GM12878 (cell line): ENCODE measurements at regions not wholly inside any gene's neighbourhood (a gene's known extent, or its start where the extent isn't known, plus 50 kb on each side); places are given as distances from the start of the nearest gene placed in this dataset.

Experiments used
- ATAC-seq: fragments of 200-7000 bp; cut with Tn5 transposase; 3 replicates; pipeline ENCODE4 v1.9.1; 2020; ENCODE audit warnings: mild to moderate bottlenecking, moderate library complexity
- BruUV-seq: library from RNA; stranded (reverse); fragments of 400-500 nt; replicated peaks from 2 replicates; lab custom pipeline; 2021; lab: Mats Ljungman, UMichigan
- CTCF ChIA-PET: fragments of 300-600 bp; sonication (Branson Sonifier 250); formaldehyde crosslinking; extraction: SDS; loops from one replicate; lab custom pipeline; 2021; ENCODE audit warnings: inconsistent platforms; lab: Yijun Ruan, JAX
- POLR2A ChIA-PET: fragments of 350-600 bp; formaldehyde crosslinking; extraction: SDS; loops from one replicate; lab custom pipeline; 2021; ENCODE audit warnings: inconsistent platforms; lab: Charles Lee
- RAD21 ChIA-PET: fragments of 300-600 bp; sonication (Branson Sonifier 250); formaldehyde crosslinking; loops from one replicate; lab custom pipeline; 2023; ENCODE audit warnings: antibody characterized with exemption; ENCODE audit not compliant: unreplicated experiment; lab: Charles Lee
- SMC1A ChIA-PET: fragments of 300-600 bp; sonication (Branson Sonifier 250); formaldehyde crosslinking; loops from one replicate; lab custom pipeline; 2023; ENCODE audit not compliant: unreplicated experiment, uncharacterized antibody; lab: Charles Lee
- DNase-seq: peaks from one replicate; pipeline ENCODE4 v3.0.0-alpha.2; 2011; ENCODE audit warnings: low read depth, low spot score
- FAIRE-seq: peaks from 3 replicates; lab custom pipeline; 2011; peaks lifted over from hg19 to GRCh38; lab: Jason Lieb, UNC
- H2AFZ ChIP-seq: 2 replicates; pipeline ENCODE4 v1.6.0; 2011; ENCODE audit warnings: low read depth, low read length, control low read depth; ENCODE audit not compliant: control insufficient read depth
- H3K27ac ChIP-seq: 2 replicates; pipeline ENCODE4 v1.5.1; 2011; ENCODE audit warnings: control low read depth; ENCODE audit not compliant: control insufficient read depth, insufficient read depth
- H3K27me3 ChIP-seq, 2 experiments: replicated peaks in 1 of 2; 2 replicates each; pipeline versions ENCODE4 v1.6.0 to v1.6.1; 2011; ENCODE audit warnings: low read length in 1 of 2; ENCODE audit not compliant: control insufficient read depth in 2 of 2, insufficient read depth in 2 of 2
- H3K36me3 ChIP-seq, 2 experiments: 2 replicates each; pipeline ENCODE4 v1.5.1; 2011; ENCODE audit warnings: low read length in 1 of 2; ENCODE audit not compliant: control insufficient read depth in 2 of 2, insufficient read depth in 2 of 2
- H3K4me1 ChIP-seq: 2 replicates; pipeline ENCODE4 v1.6.1; 2011; ENCODE audit warnings: mild to moderate bottlenecking, low read length, moderate library complexity, mixed read lengths; ENCODE audit not compliant: control insufficient read depth, insufficient read depth
- H3K4me2 ChIP-seq: 2 replicates; pipeline ENCODE4 v1.6.0; 2011; ENCODE audit warnings: control low read depth; ENCODE audit not compliant: control insufficient read depth, insufficient read depth
- H3K4me3 ChIP-seq: fragments of 200-600 bp; sonication (generic); 2 replicates; pipeline ENCODE4 v1.5.1; 2016
- H3K79me2 ChIP-seq: 2 replicates; pipeline ENCODE4 v1.6.0; 2011; ENCODE audit warnings: low read length; ENCODE audit not compliant: control insufficient read depth, insufficient read depth
- H3K9ac ChIP-seq: 2 replicates; pipeline ENCODE4 v1.8.0; 2011; ENCODE audit warnings: low read length, control low read depth, mixed read lengths; ENCODE audit not compliant: control insufficient read depth, insufficient read depth
- H3K9me3 ChIP-seq: replicated peaks from 3 replicates; pipeline ENCODE4 v1.5.1; 2011; ENCODE audit warnings: mild to moderate bottlenecking, low read length; ENCODE audit not compliant: control insufficient read depth, insufficient read depth
- H4K20me1 ChIP-seq: 2 replicates; pipeline ENCODE4 v1.6.0; 2011; ENCODE audit not compliant: control insufficient read depth, insufficient read depth
- ATF2 ChIP-seq: IDR thresholded peaks from 2 replicates; pipeline ENCODE4 v1.6.1; 2012; ENCODE audit warnings: low read length, inconsistent platforms
- BCL11A ChIP-seq: IDR thresholded peaks from 2 replicates; pipeline ENCODE4 v1.6.1; 2011; ENCODE audit warnings: low read depth, low read length
- CREM ChIP-seq: IDR thresholded peaks from 2 replicates; pipeline ENCODE4 v1.6.1; 2014; ENCODE audit warnings: antibody characterized with exemption, low read depth
- E2F4 ChIP-seq: IDR thresholded peaks from 2 replicates; pipeline ENCODE4 v1.6.1; 2012; ENCODE audit warnings: low read depth, low read length, improper control_type of control experiment
- ELK1 ChIP-seq: IDR thresholded peaks from 2 replicates; pipeline ENCODE4 v1.6.1; 2012; ENCODE audit warnings: low read depth, low read length, improper control_type of control experiment
- MAX ChIP-seq: IDR thresholded peaks from 2 replicates; pipeline ENCODE4 v1.6.1; 2012; ENCODE audit warnings: low read depth, low read length, improper control_type of control experiment
- MEF2B ChIP-seq: fragments of 450-650 bp; IDR thresholded peaks from 2 replicates; pipeline ENCODE4 v1.6.1; 2018; ENCODE audit warnings: mild to moderate bottlenecking, moderate library complexity; ENCODE audit not compliant: partially characterized antibody, poor library complexity, severe bottlenecking
- MLLT1 ChIP-seq: fragments of 450-650 bp; IDR thresholded peaks from 2 replicates; pipeline ENCODE4 v1.6.1; 2016; ENCODE audit warnings: mild to moderate bottlenecking
- MYC ChIP-seq: IDR thresholded peaks from 2 replicates; pipeline ENCODE4 v1.6.1; 2011; ENCODE audit warnings: mild to moderate bottlenecking, low read length, moderate library complexity, inconsistent platforms; ENCODE audit not compliant: insufficient read depth, insufficient replicate concordance, insufficient read length, severe bottlenecking
- NFYA ChIP-seq: IDR thresholded peaks from 2 replicates; pipeline ENCODE4 v1.6.1; 2011; ENCODE audit warnings: low read depth, mild to moderate bottlenecking, low read length, improper control_type of control experiment, borderline replicate concordance
- NR2F1 ChIP-seq: fragments of 450-650 bp; conservative IDR thresholded peaks from 2 replicates; pipeline ENCODE4 v1.6.1; 2017; ENCODE audit warnings: mild to moderate bottlenecking
- PBX3 ChIP-seq: IDR thresholded peaks from 2 replicates; pipeline ENCODE4 v1.6.1; 2011; ENCODE audit warnings: mild to moderate bottlenecking, low read depth, low read length, moderate library complexity; ENCODE audit not compliant: insufficient replicate concordance
- PML ChIP-seq: IDR thresholded peaks from 2 replicates; pipeline ENCODE4 v1.6.1; 2012; ENCODE audit warnings: low read length, inconsistent platforms
- RAD21 ChIP-seq: IDR thresholded peaks from 2 replicates; pipeline ENCODE4 v1.6.1; 2011; ENCODE audit warnings: mild to moderate bottlenecking, low read depth, low read length, moderate library complexity; ENCODE audit not compliant: insufficient read depth
- RAD51 ChIP-seq: fragments of 450-650 bp; IDR thresholded peaks from 2 replicates; pipeline ENCODE4 v1.6.1; 2016; ENCODE audit warnings: moderate library complexity, mild to moderate bottlenecking, inconsistent platforms
- STAT1 ChIP-seq: fragments of 450-650 bp; conservative IDR thresholded peaks from 2 replicates; pipeline ENCODE4 v1.6.1; 2014; ENCODE audit warnings: antibody characterized with exemption, mild to moderate bottlenecking
- TARDBP ChIP-seq: IDR thresholded peaks from 2 replicates; pipeline ENCODE4 v1.6.1; 2016; ENCODE audit warnings: borderline replicate concordance
- TCF7 ChIP-seq: IDR thresholded peaks from 2 replicates; pipeline ENCODE4 v1.6.1; 2014; ENCODE audit warnings: antibody characterized with exemption, borderline replicate concordance
- ZNF622 ChIP-seq: fragments of 450-650 bp; IDR thresholded peaks from 2 replicates; pipeline ENCODE4 v1.6.1; 2017; ENCODE audit warnings: mild to moderate bottlenecking, inconsistent platforms
- WGBS: methylation state at CpG from one replicate; pipeline ENCODE4 v1.1.6; 2016; ENCODE audit warnings: low lambda C conversion rate; ENCODE audit not compliant: insufficient replicate concordance, insufficient coverage; ENCODE audit errors: missing lambda C conversion rate; 5-methylcytosine and 5-hydroxymethylcytosine counted together
- in situ Hi-C: fragments of 300-500 bp; cut with MboI; formaldehyde crosslinking; loops from 9 replicates; pipeline ENCODE4 v1.14.3; 2018; ENCODE audit warnings: mixed read lengths
- intact Hi-C: fragments of 100-400 bp; cut with micrococcal nuclease; formaldehyde crosslinking; loops from one replicate; pipeline ENCODE4 v1.14.2; 2022; ENCODE audit not compliant: unreplicated experiment

GRCh38 chr12:58575256-58575655 lies 345.0 kb downstream of the LRIG3 start:
- DNase-seq: no peak
- SMC1A ChIA-PET: interaction anchor here (0.7 kb wide), 1 partner anchor 34 kb away, joined by 3 read pairs; no protein-coding TSS in a partner anchor
- H3K9me3 ChIP-seq: no peaks in the 10 kb centered on the region
- no peak for ATAC-seq
- H3K79me2 ChIP-seq: no peaks in the 10 kb centered on the region
- no peak overlapping the region for H2AFZ ChIP-seq
- no peak overlapping the region for H3K4me2 ChIP-seq
- no TSS peak for BruUV-seq
- POLR2A ChIA-PET: no interaction called here
- H3K9ac ChIP-seq: no peak overlapping the region
- no peak for FAIRE-seq
- intact Hi-C loops: no loop called here
- H3K4me3 ChIP-seq: no peak overlapping the region
- H3K4me1 ChIP-seq: no peaks in the 10 kb centered on the region
- H3K36me3 ChIP-seq: no peaks in the 10 kb centered on the region
- H4K20me1 ChIP-seq: no peaks in the 10 kb centered on the region
- in situ Hi-C loops: no loop called here
- no peaks in the 10 kb centered on the region; a peak in 1 of 4 replicates for H3K27me3 ChIP-seq
- CTCF ChIA-PET: no interaction called here
- no peak overlapping the region for H3K27ac ChIP-seq
- 65% methylated on average over 5 of the region's 5 CpGs for WGBS
- RAD21 ChIA-PET: no interaction called here
- no peak for TF ChIP-seq CREM
- no peak for TF ChIP-seq NFYA
- TF ChIP-seq STAT1: no peak
- TF ChIP-seq MAX: no peak
- TF ChIP-seq PML: no peak
- no peak for TF ChIP-seq RAD51
- no peak for TF ChIP-seq ATF2
- TF ChIP-seq MEF2B: no peak
- TF ChIP-seq MYC: no peak
- TF ChIP-seq RAD21: no peak
- TF ChIP-seq ELK1: no peak
- no peak for TF ChIP-seq NR2F1
- TF ChIP-seq MLLT1: no peak
- no peak for TF ChIP-seq ZNF622
- no peak for TF ChIP-seq PBX3
- TF ChIP-seq TCF7: no peak
- no peak for TF ChIP-seq TARDBP
- TF ChIP-seq E2F4: no peak
- no peak for TF ChIP-seq BCL11A
